ENCODE measurements at regions not wholly inside any gene's neighbourhood (a gene's known extent, or its start where the extent isn't known, plus 50 kb on each side); places are given as distances from the start of the nearest gene placed in this dataset.

GRCh38 chr15:77732514-77733335 is 100.0 kb upstream of the LINGO1 start:
- DNase-seq (ENCODE audit: low spot score): no peak

- DNase-seq (ENCODE audit: low spot score): no peak
These were observed 99.2 kb upstream of the LINGO1 start for GRCh38 chr15:77731945-77732344.

- DNase-seq (ENCODE audit: low spot score): no peak
These were observed 98.4 kb upstream of the LINGO1 start for GRCh38 chr15:77731067-77731466.

- DNase-seq (ENCODE audit: low spot score): no peak
These were observed 95.1 kb upstream of the LINGO1 start for GRCh38 chr15:77727635-77728304.

- DNase-seq (ENCODE audit: low spot score): no peak
These were observed 92.0 kb upstream of the LINGO1 start for GRCh38 chr15:77724715-77725114.

- DNase-seq (ENCODE audit: low spot score): no peak
These were observed 91.0 kb upstream of the LINGO1 start for GRCh38 chr15:77723756-77724155.

GRCh38 chr15:77722759-77723460 is 90.2 kb upstream of the LINGO1 start:
- no peak for DNase-seq (ENCODE audit: low spot score)

GRCh38 chr15:77721963-77722362 is 89.3 kb upstream of the LINGO1 start:
- no peak for DNase-seq (ENCODE audit: low spot score)

GRCh38 chr15:77720655-77721054 is 87.9 kb upstream of the LINGO1 start:
- no peak for DNase-seq (ENCODE audit: low spot score)

- DNase-seq (ENCODE audit: low spot score): no peak
These were observed 87.5 kb upstream of the LINGO1 start for GRCh38 chr15:77720173-77720572.

- no peak for DNase-seq (ENCODE audit: low spot score)
These were observed 86.7 kb upstream of the LINGO1 start for GRCh38 chr15:77719450-77719849.

GRCh38 chr15:77717333-77717990 is 84.8 kb upstream of the LINGO1 start:
- DNase-seq (ENCODE audit: low spot score): no peak

GRCh38 chr15:77716632-77717332 is 84.1 kb upstream of the LINGO1 start:
- DNase-seq (ENCODE audit: low spot score): no peak

- no peak for DNase-seq (ENCODE audit: low spot score)
These were observed 83.1 kb upstream of the LINGO1 start for GRCh38 chr15:77715860-77716259.

GRCh38 chr15:77715051-77715450 is 82.3 kb upstream of the LINGO1 start:
- no peak for DNase-seq (ENCODE audit: low spot score)

GRCh38 chr15:77714555-77714954 is 81.8 kb upstream of the LINGO1 start:
- no peak for DNase-seq (ENCODE audit: low spot score)

GRCh38 chr15:77714023-77714422 is 81.3 kb upstream of the LINGO1 start:
- no peak for DNase-seq (ENCODE audit: low spot score)

- no peak for DNase-seq (ENCODE audit: low spot score)
These were observed 80.6 kb upstream of the LINGO1 start for GRCh38 chr15:77713281-77713680.

- DNase-seq (ENCODE audit: low spot score): no peak
These were observed 79.7 kb upstream of the LINGO1 start for GRCh38 chr15:77712438-77712837.

- no peak for DNase-seq (ENCODE audit: low spot score)
These were observed 77.9 kb upstream of the LINGO1 start for GRCh38 chr15:77710637-77711036.

GRCh38 chr15:77710206-77710605 is 77.5 kb upstream of the LINGO1 start:
- no peak for DNase-seq (ENCODE audit: low spot score)
